ENCODE measurements at regions not wholly inside any gene's neighbourhood (a gene's known extent, or its start where the extent isn't known, plus 50 kb on each side); places are given as distances from the start of the nearest gene placed in this dataset.

DNA sequence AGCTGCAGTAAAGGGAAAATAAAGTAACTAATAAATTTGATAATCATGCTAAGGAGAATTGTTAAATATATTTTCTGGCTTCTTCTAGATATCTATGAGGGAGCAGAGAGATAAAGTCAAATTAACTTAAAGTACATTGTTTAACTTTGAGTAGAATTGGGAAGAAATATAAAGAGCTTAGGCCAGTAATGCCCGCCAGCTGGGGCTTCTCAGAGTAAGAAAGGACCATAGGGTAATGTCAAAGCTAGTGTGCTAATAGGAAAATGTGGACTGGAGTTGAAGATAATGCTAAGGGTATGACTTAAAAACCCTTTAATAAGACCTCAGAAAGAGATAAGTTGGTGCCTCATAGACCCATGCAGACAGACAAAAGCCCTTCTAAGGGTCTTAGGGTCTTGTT is 411.6 kb upstream of the ANO3 start:
- Histone ChIP-seq H4K20me1 (ENCODE audit: insufficient read depth) (no peaks in the 10 kb centered on the region), H2AFZ (ENCODE audit: low read depth, low read length, poor library complexity, severe bottlenecking) (no peak overlapping the region), H3K9me2 (ENCODE audit: insufficient read depth) (no peaks in the 10 kb centered on the region), H3K9me3 (ENCODE audit: control insufficient read depth in 1 of 2, insufficient read depth in 1 of 2, low read depth in 1 of 2, low read length in 2 of 2) (peaks cover 3 to 6% of the 10 kb centered on the region in 2 experiments; a peak in 2 of 4 replicates), H3K27me3 (ENCODE audit: insufficient read depth, low read length) (no peaks in the 10 kb centered on the region), H3K36me3 (ENCODE audit: control insufficient read depth in 1 of 2, insufficient read depth in 2 of 2, low read length in 2 of 2) (no peaks in the 10 kb centered on the region), H3K4me3 (replicated peaks in 1 of 2; ENCODE audit: low read depth in 1 of 2, low read length in 2 of 2) (no peak overlapping the region), H3K27ac (ENCODE audit: low read depth, low read length) (no peak overlapping the region), H3K4me2 (ENCODE audit: low read length) (no peak overlapping the region), H3K4me1 (ENCODE audit: control insufficient read depth in 1 of 2, insufficient read depth in 2 of 2, low read length in 2 of 2) (no peaks in the 10 kb centered on the region), H3K79me2 (ENCODE audit: insufficient read depth, low read length) (no peaks in the 10 kb centered on the region), H3K9ac (ENCODE audit: low read length) (no peak overlapping the region)
- intact Hi-C loops (cut with micrococcal nuclease): no loop called here
- ChIA-PET RAD21 (ENCODE audit: low non-redundant PET in 1 of 2, low total read pairs in 2 of 2, uncharacterized antibody in 2 of 2, unreplicated experiment in 2 of 2) (no interaction called here), POLR2A (no interaction called here), CTCF (no interaction called here)
- no peak for DNase-seq (ENCODE audit: low read depth, low spot score)
- TF ChIP-seq EZH2phosphoT487 (IDR thresholded peaks at IDR 0.05; ENCODE audit: borderline replicate concordance) (no peak), SP1 (IDR thresholded peaks at IDR 0.05; ENCODE audit: low read depth) (no peak), ELF1 (IDR thresholded peaks at IDR 0.05; ENCODE audit: borderline replicate concordance, low read depth) (no peak), YY1 (IDR thresholded peaks at IDR 0.05; ENCODE audit: extremely low read depth, insufficient replicate concordance, low read depth, low read length) (no peak), POLR2A (IDR thresholded peaks at IDR 0.05; ENCODE audit: borderline replicate concordance, extremely low read depth, insufficient read depth, insufficient read length) (no peak), JUND (IDR thresholded peaks at IDR 0.05) (no peak), CBX3 (IDR thresholded peaks at IDR 0.05; ENCODE audit: low read depth) (no peak), TCF7L2 (IDR thresholded peaks at IDR 0.05; ENCODE audit: borderline replicate concordance, extremely low read depth, insufficient read depth, insufficient read length) (no peak), EZH2 (IDR thresholded peaks at IDR 0.05) (no peak), RAD21 (IDR thresholded peaks at IDR 0.05; ENCODE audit: low read depth) (no peak), SIN3A (IDR thresholded peaks at IDR 0.05; ENCODE audit: low read depth) (no peak), SRF (IDR thresholded peaks at IDR 0.05; ENCODE audit: low read depth) (no peak), POLR2AphosphoS5 (IDR thresholded peaks at IDR 0.05; ENCODE audit: low read depth, low read length) (no peak)
- TF ChIP-seq, protein P1, sequence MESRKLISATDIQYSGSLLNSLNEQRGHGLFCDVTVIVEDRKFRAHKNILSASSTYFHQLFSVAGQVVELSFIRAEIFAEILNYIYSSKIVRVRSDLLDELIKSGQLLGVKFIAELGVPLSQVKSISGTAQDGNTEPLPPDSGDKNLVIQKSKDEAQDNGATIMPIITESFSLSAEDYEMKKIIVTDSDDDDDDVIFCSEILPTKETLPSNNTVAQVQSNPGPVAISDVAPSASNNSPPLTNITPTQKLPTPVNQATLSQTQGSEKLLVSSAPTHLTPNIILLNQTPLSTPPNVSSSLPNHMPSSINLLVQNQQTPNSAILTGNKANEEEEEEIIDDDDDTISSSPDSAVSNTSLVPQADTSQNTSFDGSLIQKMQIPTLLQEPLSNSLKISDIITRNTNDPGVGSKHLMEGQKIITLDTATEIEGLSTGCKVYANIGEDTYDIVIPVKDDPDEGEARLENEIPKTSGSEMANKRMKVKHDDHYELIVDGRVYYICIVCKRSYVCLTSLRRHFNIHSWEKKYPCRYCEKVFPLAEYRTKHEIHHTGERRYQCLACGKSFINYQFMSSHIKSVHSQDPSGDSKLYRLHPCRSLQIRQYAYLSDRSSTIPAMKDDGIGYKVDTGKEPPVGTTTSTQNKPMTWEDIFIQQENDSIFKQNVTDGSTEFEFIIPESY (IDR thresholded peaks at IDR 0.05; ENCODE audit: extremely low read depth, insufficient replicate concordance, low read length): no peak
- TF ChIP-seq, protein P2, sequence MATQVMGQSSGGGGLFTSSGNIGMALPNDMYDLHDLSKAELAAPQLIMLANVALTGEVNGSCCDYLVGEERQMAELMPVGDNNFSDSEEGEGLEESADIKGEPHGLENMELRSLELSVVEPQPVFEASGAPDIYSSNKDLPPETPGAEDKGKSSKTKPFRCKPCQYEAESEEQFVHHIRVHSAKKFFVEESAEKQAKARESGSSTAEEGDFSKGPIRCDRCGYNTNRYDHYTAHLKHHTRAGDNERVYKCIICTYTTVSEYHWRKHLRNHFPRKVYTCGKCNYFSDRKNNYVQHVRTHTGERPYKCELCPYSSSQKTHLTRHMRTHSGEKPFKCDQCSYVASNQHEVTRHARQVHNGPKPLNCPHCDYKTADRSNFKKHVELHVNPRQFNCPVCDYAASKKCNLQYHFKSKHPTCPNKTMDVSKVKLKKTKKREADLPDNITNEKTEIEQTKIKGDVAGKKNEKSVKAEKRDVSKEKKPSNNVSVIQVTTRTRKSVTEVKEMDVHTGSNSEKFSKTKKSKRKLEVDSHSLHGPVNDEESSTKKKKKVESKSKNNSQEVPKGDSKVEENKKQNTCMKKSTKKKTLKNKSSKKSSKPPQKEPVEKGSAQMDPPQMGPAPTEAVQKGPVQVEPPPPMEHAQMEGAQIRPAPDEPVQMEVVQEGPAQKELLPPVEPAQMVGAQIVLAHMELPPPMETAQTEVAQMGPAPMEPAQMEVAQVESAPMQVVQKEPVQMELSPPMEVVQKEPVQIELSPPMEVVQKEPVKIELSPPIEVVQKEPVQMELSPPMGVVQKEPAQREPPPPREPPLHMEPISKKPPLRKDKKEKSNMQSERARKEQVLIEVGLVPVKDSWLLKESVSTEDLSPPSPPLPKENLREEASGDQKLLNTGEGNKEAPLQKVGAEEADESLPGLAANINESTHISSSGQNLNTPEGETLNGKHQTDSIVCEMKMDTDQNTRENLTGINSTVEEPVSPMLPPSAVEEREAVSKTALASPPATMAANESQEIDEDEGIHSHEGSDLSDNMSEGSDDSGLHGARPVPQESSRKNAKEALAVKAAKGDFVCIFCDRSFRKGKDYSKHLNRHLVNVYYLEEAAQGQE (IDR thresholded peaks at IDR 0.05; ENCODE audit: low read depth): no peak
- TF ChIP-seq, protein P3, sequence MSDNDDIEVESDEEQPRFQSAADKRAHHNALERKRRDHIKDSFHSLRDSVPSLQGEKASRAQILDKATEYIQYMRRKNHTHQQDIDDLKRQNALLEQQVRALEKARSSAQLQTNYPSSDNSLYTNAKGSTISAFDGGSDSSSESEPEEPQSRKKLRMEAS (IDR thresholded peaks at IDR 0.05): no peak
- ATAC-seq: no peak
- BruUV-seq (replicated peaks): no TSS peak

Measured in HCT116 (cell line).